ENCODE measurements at regions not wholly inside any gene's neighbourhood (a gene's known extent, or its start where the extent isn't known, plus 50 kb on each side); places are given as distances from the start of the nearest gene placed in this dataset.
"Not testable (repeated sequence)": the region's sequence is repeated elsewhere in the genome, so short reads cannot be mapped to it uniquely, and the experiment has no call there.

GRCh38 chr7:89687211-89687610 lies 467.1 kb upstream of the STEAP1 start:
- Mint-ChIP-seq H3K9me3 (no peaks in the 10 kb centered on the region), H3K27ac (no peak overlapping the region), H3K36me3 (no peaks in the 10 kb centered on the region)
- ATAC-seq, result no peak
- no peak for DNase-seq (ENCODE audit: low spot score in 2 of 2)

- Mint-ChIP-seq H3K9me3 (peaks cover 13 to 18% of the 10 kb centered on the region in 2 donors), H3K27ac (no peak overlapping the region), H3K36me3 (peaks cover 0 to 8% of the 10 kb centered on the region in 2 donors)
- DNase-seq (ENCODE audit: low spot score in 2 of 2) (no peak), ATAC-seq (no peak)
These were observed 459.0 kb upstream of the STEAP1 start for GRCh38 chr7:89695241-89695640.

- Mint-ChIP-seq H3K36me3 (no peaks in the 10 kb centered on the region), H3K9me3 (peaks cover 0 to 3% of the 10 kb centered on the region in 2 donors), H3K27ac (no peak overlapping the region)
- DNase-seq (ENCODE audit: low spot score in 2 of 2) (no peak), ATAC-seq (no peak)
These were observed 440.1 kb upstream of the STEAP1 start for GRCh38 chr7:89714131-89714530.

GRCh38 chr7:89718941-89719340 lies 435.3 kb upstream of the STEAP1 start:
- DNase-seq (ENCODE audit: low spot score in 2 of 2); H3K27ac Mint-ChIP-seq; H3K9me3 Mint-ChIP-seq; H3K36me3 Mint-ChIP-seq; ATAC-seq: not testable (repeated sequence)

- no peak overlapping the region for H3K27ac Mint-ChIP-seq
- DNase-seq (ENCODE audit: low spot score in 2 of 2) (no peak), ATAC-seq (no peak)
- H3K9me3 Mint-ChIP-seq, result no peaks in the 10 kb centered on the region
- H3K36me3 Mint-ChIP-seq, result no peaks in the 10 kb centered on the region
These were observed 425.8 kb upstream of the STEAP1 start for GRCh38 chr7:89728481-89728880.

- DNase-seq (ENCODE audit: low spot score in 2 of 2), result no peak
- no peak overlapping the region for H3K27ac Mint-ChIP-seq
- ATAC-seq, result no peak
- H3K9me3 Mint-ChIP-seq, result no peaks in the 10 kb centered on the region
- no peaks in the 10 kb centered on the region for H3K36me3 Mint-ChIP-seq
These were observed 422.4 kb upstream of the STEAP1 start for GRCh38 chr7:89731751-89732445.

- Mint-ChIP-seq H3K9me3 (no peaks in the 10 kb centered on the region), H3K36me3 (no peaks in the 10 kb centered on the region), H3K27ac (no peak overlapping the region)
- ATAC-seq (no peak), DNase-seq (ENCODE audit: low spot score in 2 of 2) (no peak)
These were observed 415.7 kb upstream of the STEAP1 start for GRCh38 chr7:89738549-89738948.

- DNase-seq (ENCODE audit: low spot score in 2 of 2) (no peak), ATAC-seq (no peak)
- no peaks in the 10 kb centered on the region for H3K9me3 Mint-ChIP-seq
- H3K36me3 Mint-ChIP-seq, result no peaks in the 10 kb centered on the region
- H3K27ac Mint-ChIP-seq, result no peak overlapping the region
These were observed 396.4 kb upstream of the STEAP1 start for GRCh38 chr7:89757910-89758309.

GRCh38 chr7:89760690-89761089 lies 393.6 kb upstream of the STEAP1 start:
- ATAC-seq, result no peak
- no peaks in the 10 kb centered on the region for H3K36me3 Mint-ChIP-seq
- H3K9me3 Mint-ChIP-seq, result no peaks in the 10 kb centered on the region

GRCh38 chr7:89761173-89761572 lies 393.1 kb upstream of the STEAP1 start:
- ATAC-seq, result no peak
- Mint-ChIP-seq H3K27ac (no peak overlapping the region), H3K9me3 (no peaks in the 10 kb centered on the region), H3K36me3 (no peaks in the 10 kb centered on the region)
- no peak for DNase-seq (ENCODE audit: low spot score in 2 of 2)

More at GRCh38 chr7:89760690-89761089, 393.6 kb upstream of the STEAP1 start:
- no peak overlapping the region for H3K27ac Mint-ChIP-seq
- DNase-seq (ENCODE audit: low spot score in 2 of 2), result no peak

- no peaks in the 10 kb centered on the region for H3K36me3 Mint-ChIP-seq
- DNase-seq (ENCODE audit: low spot score in 2 of 2) (no peak), ATAC-seq (no peak)
- H3K27ac Mint-ChIP-seq, result no peak overlapping the region
- no peaks in the 10 kb centered on the region for H3K9me3 Mint-ChIP-seq
These were observed 384.1 kb upstream of the STEAP1 start for GRCh38 chr7:89770161-89770560.

- Mint-ChIP-seq H3K9me3 (no peaks in the 10 kb centered on the region), H3K27ac (no peak overlapping the region), H3K36me3 (no peaks in the 10 kb centered on the region)
- DNase-seq (ENCODE audit: low spot score in 2 of 2) (no peak), ATAC-seq (no peak)
These were observed 383.1 kb upstream of the STEAP1 start for GRCh38 chr7:89771003-89771636.

GRCh38 chr7:89772276-89772675 lies 382.0 kb upstream of the STEAP1 start:
- no peak for DNase-seq (ENCODE audit: low spot score in 2 of 2)
- no peak for ATAC-seq
- no peak overlapping the region for H3K27ac Mint-ChIP-seq

GRCh38 chr7:89773611-89774010 lies 380.7 kb upstream of the STEAP1 start:
- Mint-ChIP-seq H3K9me3 (no peaks in the 10 kb centered on the region), H3K36me3 (no peaks in the 10 kb centered on the region), H3K27ac (no peak overlapping the region)
- DNase-seq (ENCODE audit: low spot score in 2 of 2) (no peak), ATAC-seq (no peak)

More at GRCh38 chr7:89772276-89772675, 382.0 kb upstream of the STEAP1 start:
- H3K9me3 Mint-ChIP-seq, result no peaks in the 10 kb centered on the region
- H3K36me3 Mint-ChIP-seq, result no peaks in the 10 kb centered on the region

- no peak overlapping the region for H3K27ac Mint-ChIP-seq
- DNase-seq (ENCODE audit: low spot score in 2 of 2) (no peak), ATAC-seq (no peak)
- no peaks in the 10 kb centered on the region for H3K9me3 Mint-ChIP-seq
- no peaks in the 10 kb centered on the region for H3K36me3 Mint-ChIP-seq
These were observed 378.8 kb upstream of the STEAP1 start for GRCh38 chr7:89775459-89775858.

GRCh38 chr7:89776980-89777379 lies 377.3 kb upstream of the STEAP1 start:
- no peaks in the 10 kb centered on the region for H3K9me3 Mint-ChIP-seq
- ATAC-seq (no peak), DNase-seq (ENCODE audit: low spot score in 2 of 2) (no peak)
- no peaks in the 10 kb centered on the region for H3K36me3 Mint-ChIP-seq
- no peak overlapping the region for H3K27ac Mint-ChIP-seq

GRCh38 chr7:89777499-89777898 lies 376.8 kb upstream of the STEAP1 start:
- Mint-ChIP-seq H3K27ac (no peak overlapping the region), H3K36me3 (no peaks in the 10 kb centered on the region), H3K9me3 (no peaks in the 10 kb centered on the region)
- no peak for DNase-seq (ENCODE audit: low spot score in 2 of 2)
- no peak for ATAC-seq

GRCh38 chr7:89780291-89780690 lies 374.0 kb upstream of the STEAP1 start:
- H3K27ac Mint-ChIP-seq, result no peak overlapping the region
- peaks cover 0 to 8% of the 10 kb centered on the region in 2 donors for H3K9me3 Mint-ChIP-seq
- ATAC-seq (no peak), DNase-seq (ENCODE audit: low spot score in 2 of 2) (no peak)
- H3K36me3 Mint-ChIP-seq, result no peaks in the 10 kb centered on the region

All from activated naive CD4-positive, alpha-beta T cell treated with anti-CD3 and anti-CD28 coated beads, Interleukin-2, amount 50 U/mL, for 72 hours (primary cell).